H9 (cell line): ENCODE measurements at regions not wholly inside any gene's neighbourhood (a gene's known extent, or its start where the extent isn't known, plus 50 kb on each side); places are given as distances from the start of the nearest gene placed in this dataset.
A peak's percentile ranks its signal among the peaks of the same experiment; 100 is the strongest.

Source experiments
- DNase-seq: peaks from one replicate; pipeline ENCODE4 v3.0.0-alpha.2; 2017
- H2AFZ ChIP-seq: one replicate; pipeline ENCODE4 v1.6.1; 2013; ENCODE audit warnings: mild to moderate bottlenecking, low read length, control low read depth, moderate library complexity
- H2AK5ac ChIP-seq: 2 replicates; pipeline ENCODE4 v1.6.1; 2013; ENCODE audit warnings: low read length, control low read depth, mixed read lengths; ENCODE audit not compliant: insufficient read length
- H2BK120ac ChIP-seq: one replicate; pipeline ENCODE4 v1.6.1; 2013; ENCODE audit warnings: low read depth, mild to moderate bottlenecking, low read length, control low read depth, inconsistent platforms; ENCODE audit not compliant: poor library complexity, severe bottlenecking
- H2BK12ac ChIP-seq: 2 replicates; pipeline ENCODE4 v1.6.1; 2013; ENCODE audit warnings: low read length, control low read depth, mixed read lengths, low read depth; ENCODE audit not compliant: insufficient read length
- H2BK15ac ChIP-seq: 2 replicates; pipeline ENCODE4 v1.6.1; 2013; ENCODE audit warnings: low read depth, low read length, control low read depth
- H2BK20ac ChIP-seq: one replicate; pipeline ENCODE4 v1.6.1; 2013; ENCODE audit warnings: low read depth, mild to moderate bottlenecking, low read length, control low read depth, inconsistent platforms; ENCODE audit not compliant: poor library complexity, severe bottlenecking
- H2BK5ac ChIP-seq: 2 replicates; pipeline ENCODE4 v1.6.1; 2013; ENCODE audit warnings: low read length, control low read depth, mixed read lengths; ENCODE audit not compliant: insufficient read length
- H3K14ac ChIP-seq: 2 replicates; pipeline ENCODE4 v1.6.1; 2013; ENCODE audit warnings: low read length, control low read depth; ENCODE audit not compliant: insufficient read depth
- H3K18ac ChIP-seq: 2 replicates; pipeline ENCODE4 v1.6.1; 2013; ENCODE audit warnings: low read depth, mild to moderate bottlenecking, mixed read lengths, low read length, control low read depth; ENCODE audit not compliant: insufficient read length
- H3K23ac ChIP-seq: 2 replicates; pipeline ENCODE4 v1.6.1; 2013; ENCODE audit warnings: low read length, control low read depth, mixed read lengths, low read depth; ENCODE audit not compliant: insufficient read length
- H3K23me2 ChIP-seq: 2 replicates; pipeline ENCODE4 v1.6.1; 2013; ENCODE audit warnings: low read depth, mild to moderate bottlenecking, mixed read lengths, low read length, control low read depth; ENCODE audit not compliant: insufficient read length, poor library complexity, severe bottlenecking
- H3K27ac ChIP-seq: 2 replicates; pipeline ENCODE4 v1.5.1; 2013; ENCODE audit warnings: low read length, control low read depth, mixed read lengths, low read depth; ENCODE audit not compliant: insufficient read length
- H3K27me3 ChIP-seq: 2 replicates; pipeline ENCODE4 v1.6.1; 2013; ENCODE audit warnings: low read length, control low read depth, inconsistent platforms; ENCODE audit not compliant: insufficient read depth
- H3K4ac ChIP-seq: 2 replicates; pipeline ENCODE4 v1.6.1; 2013; ENCODE audit warnings: low read depth, mild to moderate bottlenecking, control low read depth, inconsistent platforms, low read length, moderate library complexity
- H3K4me1 ChIP-seq: 2 replicates; pipeline ENCODE4 v1.6.1; 2013; ENCODE audit warnings: low read length, control low read depth, inconsistent platforms; ENCODE audit not compliant: insufficient read depth
- H3K4me2 ChIP-seq: 2 replicates; pipeline ENCODE4 v1.6.1; 2013; ENCODE audit warnings: low read length, control low read depth, mixed read lengths; ENCODE audit not compliant: insufficient read length, insufficient read depth
- H3K56ac ChIP-seq: 2 replicates; pipeline ENCODE4 v1.6.1; 2013; ENCODE audit warnings: low read depth, mild to moderate bottlenecking, mixed read lengths, low read length, control low read depth; ENCODE audit not compliant: insufficient read length
- H3K79me1 ChIP-seq: 2 replicates; pipeline ENCODE4 v1.6.1; 2013; ENCODE audit warnings: low read depth, mild to moderate bottlenecking, moderate library complexity, low read length, control low read depth, inconsistent platforms; ENCODE audit not compliant: insufficient read depth, poor library complexity, severe bottlenecking
- H3K79me2 ChIP-seq: 2 replicates; pipeline ENCODE4 v1.6.1; 2013; ENCODE audit warnings: low read length, control low read depth, inconsistent platforms; ENCODE audit not compliant: insufficient read depth
- H3K9ac ChIP-seq: 2 replicates; pipeline ENCODE4 v1.6.1; 2013; ENCODE audit warnings: low read length, control low read depth, mixed read lengths; ENCODE audit not compliant: insufficient read length; ENCODE audit errors: extremely low read depth
- H3K9me3 ChIP-seq: one replicate; pipeline ENCODE4 v1.6.1; 2013; ENCODE audit warnings: low read depth, low read length, inconsistent platforms; ENCODE audit not compliant: control insufficient read depth
- H3T11ph ChIP-seq: one replicate; pipeline ENCODE4 v1.6.1; 2013; ENCODE audit warnings: mild to moderate bottlenecking, low read length, control low read depth, inconsistent platforms
- H4K20me1 ChIP-seq: one replicate; pipeline ENCODE4 v1.6.1; 2013; ENCODE audit not compliant: control insufficient read depth, insufficient read length, insufficient read depth
- H4K5ac ChIP-seq: 2 replicates; pipeline ENCODE4 v1.6.1; 2013; ENCODE audit warnings: low read depth, mild to moderate bottlenecking, mixed read lengths, low read length, control low read depth; ENCODE audit not compliant: insufficient read length
- H4K8ac ChIP-seq: replicated peaks from 2 replicates; pipeline ENCODE4 v1.6.1; 2013; ENCODE audit warnings: low read length, control low read depth, mixed read lengths, low read depth; ENCODE audit not compliant: insufficient read length
- H4K91ac ChIP-seq: 2 replicates; pipeline ENCODE4 v1.6.1; 2013; ENCODE audit warnings: low read depth, mild to moderate bottlenecking, moderate library complexity, mixed read lengths, low read length, control low read depth; ENCODE audit not compliant: insufficient read length
- H3K27ac Mint-ChIP-seq, 3 experiments: 2 replicates in 2 of 3; 3 replicates in 1 of 3; pipeline ENCODE4 v1.8.0; 2020 to 2021; ENCODE audit warnings: mixed read lengths in 3 of 3, mild to moderate bottlenecking in 1 of 3, moderate library complexity in 1 of 3
- H3K27me3 Mint-ChIP-seq: 2 replicates; pipeline ENCODE4 v1.8.0; 2021; ENCODE audit warnings: low read depth, mild to moderate bottlenecking, moderate library complexity, mixed read lengths
- H3K36me3 Mint-ChIP-seq, 3 experiments: 2 replicates in 2 of 3; 3 replicates in 1 of 3; pipeline ENCODE4 v1.8.0; 2020 to 2021; ENCODE audit warnings: low read depth in 3 of 3, mixed read lengths in 3 of 3; ENCODE audit not compliant: insufficient read depth in 1 of 3
- H3K4me1 Mint-ChIP-seq, 2 experiments: 2 replicates each; pipeline ENCODE4 v1.8.0; 2020; ENCODE audit warnings: mixed read lengths in 2 of 2
- H3K4me3 Mint-ChIP-seq, 2 experiments: 2 replicates in 1 of 2; 3 replicates in 1 of 2; pipeline ENCODE4 v1.8.0; 2020 to 2021; ENCODE audit warnings: mild to moderate bottlenecking in 2 of 2, mixed read lengths in 2 of 2, moderate library complexity in 1 of 2
- H3K9me3 Mint-ChIP-seq, 2 experiments: 2 replicates in 1 of 2; 3 replicates in 1 of 2; pipeline ENCODE4 v1.8.0; 2020; ENCODE audit warnings: mild to moderate bottlenecking in 2 of 2, mixed read lengths in 2 of 2, moderate library complexity in 1 of 2
- WGBS: extraction: QIAGEN DNeasy Blood & Tissue Kit; methylation state at CpG from one replicate; pipeline ENCODE4 v1.1.7; 2013; ENCODE audit warnings: missing lambda C conversion rate, low lambda C conversion rate, mixed read lengths; ENCODE audit not compliant: insufficient read length; ENCODE audit errors: extremely low coverage; 5-methylcytosine and 5-hydroxymethylcytosine counted together
- TF ChIP-seq, protein P1 (sequence below): fragments of 200-600 bp; sonication (generic); conservative IDR thresholded peaks from 3 replicates; pipeline ENCODE4 v1.8.0; 2021; ENCODE audit warnings: antibody characterized with exemption, mild to moderate bottlenecking

DNA sequence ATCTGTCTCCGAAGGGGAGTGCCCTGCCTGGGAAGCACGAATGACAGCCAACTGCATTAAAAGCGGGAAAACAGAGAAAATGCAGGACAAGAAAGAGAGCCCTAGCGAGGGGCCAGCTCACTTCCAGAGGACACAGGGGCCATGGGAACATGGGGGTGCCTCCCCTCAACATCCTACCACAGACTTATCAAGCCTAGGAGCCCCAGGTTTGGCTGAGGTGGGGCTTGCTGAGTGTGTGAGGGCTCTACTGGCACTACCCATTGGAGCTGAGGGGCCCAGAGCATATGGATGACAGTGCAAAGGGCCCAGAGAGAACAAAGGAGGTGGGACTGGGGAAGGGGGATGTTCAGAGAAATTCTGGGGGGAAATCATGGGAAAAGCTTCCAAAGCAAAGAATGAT, 101.8 kb downstream of the PJA1 start:
- Mint-ChIP-seq H3K36me3 (peaks cover 0 to 3% (median 0%) of the 10 kb centered on the region in 3 experiments; a peak in 2 of 7 replicates), H3K9me3 (peaks cover 60 to 86% of the 10 kb centered on the region in 2 experiments), H3K4me3 (no peak overlapping the region), H3K27ac (no peak overlapping the region), H3K4me1 (peaks cover 3 to 12% of the 10 kb centered on the region in 2 experiments; a peak in 3 of 4 replicates), H3K27me3 (peaks cover 54% of the 10 kb centered on the region)
- Histone ChIP-seq H4K20me1 (no peaks in the 10 kb centered on the region), H3K56ac (no peak overlapping the region), H3K4me1 (no peaks in the 10 kb centered on the region), H3K23me2 (no peaks in the 10 kb centered on the region), H3K18ac (no peak overlapping the region), H3K27me3 (no peaks in the 10 kb centered on the region), H4K5ac (no peak overlapping the region), H3K9ac (no peak overlapping the region), H2BK15ac (no peak overlapping the region), H3K79me2 (no peaks in the 10 kb centered on the region), H2BK12ac (no peak overlapping the region), H4K91ac (no peak overlapping the region), H2AK5ac (no peak overlapping the region), H3K14ac (no peak overlapping the region), H3K27ac (no peak overlapping the region), H3K9me3 (no peaks in the 10 kb centered on the region), H3K4ac (no peak overlapping the region), H4K8ac (no peak overlapping the region), H3K23ac (no peak overlapping the region), H2BK120ac (no peak overlapping the region), H3K79me1 (no peaks in the 10 kb centered on the region), H2AFZ (no peak overlapping the region), H2BK5ac (no peak overlapping the region), H2BK20ac (no peak overlapping the region), H3T11ph (no peak overlapping the region), H3K4me2 (no peak overlapping the region)
- TF ChIP-seq, protein P1, sequence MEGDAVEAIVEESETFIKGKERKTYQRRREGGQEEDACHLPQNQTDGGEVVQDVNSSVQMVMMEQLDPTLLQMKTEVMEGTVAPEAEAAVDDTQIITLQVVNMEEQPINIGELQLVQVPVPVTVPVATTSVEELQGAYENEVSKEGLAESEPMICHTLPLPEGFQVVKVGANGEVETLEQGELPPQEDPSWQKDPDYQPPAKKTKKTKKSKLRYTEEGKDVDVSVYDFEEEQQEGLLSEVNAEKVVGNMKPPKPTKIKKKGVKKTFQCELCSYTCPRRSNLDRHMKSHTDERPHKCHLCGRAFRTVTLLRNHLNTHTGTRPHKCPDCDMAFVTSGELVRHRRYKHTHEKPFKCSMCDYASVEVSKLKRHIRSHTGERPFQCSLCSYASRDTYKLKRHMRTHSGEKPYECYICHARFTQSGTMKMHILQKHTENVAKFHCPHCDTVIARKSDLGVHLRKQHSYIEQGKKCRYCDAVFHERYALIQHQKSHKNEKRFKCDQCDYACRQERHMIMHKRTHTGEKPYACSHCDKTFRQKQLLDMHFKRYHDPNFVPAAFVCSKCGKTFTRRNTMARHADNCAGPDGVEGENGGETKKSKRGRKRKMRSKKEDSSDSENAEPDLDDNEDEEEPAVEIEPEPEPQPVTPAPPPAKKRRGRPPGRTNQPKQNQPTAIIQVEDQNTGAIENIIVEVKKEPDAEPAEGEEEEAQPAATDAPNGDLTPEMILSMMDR = no peak
- DNase-seq = peak; percentile 8
- WGBS = no CpG with 5 or more reads among the region's 4 CpGs
